NCI-H1092 treated with DMSO at 0.1 percent for 48 hours (cell line): ENCODE measurements at regions not wholly inside any gene's neighbourhood (a gene's known extent, or its start where the extent isn't known, plus 50 kb on each side); places are given as distances from the start of the nearest gene placed in this dataset.

Source experiments
- DNase-seq: peaks from one replicate; lab custom pipeline; 2025; lab: John Stamatoyannopoulos, UW

DNA sequence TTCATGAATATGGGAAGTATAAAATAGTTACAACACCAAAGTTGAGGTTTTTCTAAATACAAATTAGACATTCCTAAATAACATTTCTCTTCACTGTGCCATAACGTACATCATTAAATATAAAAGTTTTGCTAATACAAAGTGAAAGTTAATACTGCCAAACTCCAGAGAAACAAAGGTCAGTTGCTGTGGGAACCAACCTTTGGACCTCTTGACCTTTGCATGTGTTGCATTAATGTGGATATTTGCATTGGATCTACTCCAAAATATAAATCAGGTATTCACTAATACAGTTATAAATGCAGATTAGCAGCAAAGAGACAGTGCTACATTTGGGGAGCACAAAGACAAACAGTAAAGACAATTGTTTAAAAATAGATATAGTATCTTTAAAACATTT, 366.0 kb upstream of the USP15 start:
- no peak for DNase-seq

- DNase-seq = no peak
These were observed 363.8 kb upstream of the USP15 start for GRCh38 chr12:61896436-61896835.

GRCh38 chr12:61902403-61902802, 357.8 kb upstream of the USP15 start:
- DNase-seq = no peak

DNA sequence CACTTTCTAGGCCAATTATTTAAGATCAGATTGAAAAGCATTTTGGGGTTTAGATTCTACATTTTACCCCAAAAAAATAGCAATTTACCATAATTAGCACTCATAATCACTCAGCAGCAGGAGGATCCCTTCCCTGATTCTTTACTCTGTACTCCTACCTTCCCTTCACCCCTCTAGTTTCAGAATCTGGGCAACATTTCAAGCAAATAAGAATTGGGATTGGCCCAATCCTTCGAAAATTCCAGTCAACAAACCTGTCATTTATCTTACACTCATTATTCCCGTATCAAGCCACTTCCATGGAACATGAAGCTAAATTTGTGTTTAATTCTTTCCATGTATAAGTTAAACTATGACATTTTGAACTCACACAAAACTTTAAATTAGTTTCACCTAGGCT, 349.1 kb upstream of the USP15 start:
- DNase-seq = no peak

GRCh38 chr12:61915420-61915819, 344.8 kb upstream of the USP15 start:
- no peak for DNase-seq

GRCh38 chr12:61916831-61917230, 343.4 kb upstream of the USP15 start:
- no peak for DNase-seq

- no peak for DNase-seq
These were observed 340.5 kb upstream of the USP15 start for GRCh38 chr12:61919686-61920085.

- no peak for DNase-seq
These were observed 340.0 kb upstream of the USP15 start for GRCh38 chr12:61920230-61920629.

DNA sequence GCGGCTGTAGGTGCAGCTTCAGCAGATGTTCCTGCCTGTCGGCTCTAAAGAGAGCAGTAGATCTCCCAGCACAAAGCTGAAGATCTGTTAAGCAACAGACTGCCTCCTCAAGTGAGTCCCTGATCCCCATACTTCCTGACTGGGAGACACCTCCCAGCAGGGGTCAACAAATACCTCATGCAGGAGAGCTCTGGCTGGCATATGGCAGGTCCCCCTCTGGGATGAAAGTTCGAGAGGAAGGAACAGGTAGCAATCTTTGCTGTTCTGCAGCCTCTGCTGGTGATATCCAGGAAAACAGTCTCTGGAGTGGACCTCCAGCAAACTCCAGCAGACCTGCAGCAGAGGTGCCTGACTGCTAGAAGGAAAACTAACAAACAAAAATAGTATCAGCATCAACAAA, 337.1 kb upstream of the USP15 start:
- no peak for DNase-seq

DNA sequence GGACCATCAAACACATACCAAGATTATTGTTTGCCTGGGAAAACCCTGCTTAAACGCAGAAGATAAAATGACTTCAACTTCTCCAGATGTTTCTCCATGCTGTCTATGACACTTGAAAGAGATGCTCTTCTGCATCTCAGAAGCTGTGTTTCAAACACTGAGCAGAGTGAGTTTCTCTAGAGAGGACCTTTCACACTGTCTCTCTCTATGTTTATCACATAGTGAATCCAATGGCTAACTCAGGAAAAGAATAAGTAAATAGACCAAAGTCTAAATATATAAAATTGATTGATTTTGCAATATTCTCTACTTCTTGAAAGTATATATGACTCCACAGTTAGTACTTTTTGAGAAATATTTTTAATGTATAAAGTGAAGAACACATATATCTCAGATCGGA, 325.6 kb upstream of the USP15 start:
- no peak for DNase-seq

DNA sequence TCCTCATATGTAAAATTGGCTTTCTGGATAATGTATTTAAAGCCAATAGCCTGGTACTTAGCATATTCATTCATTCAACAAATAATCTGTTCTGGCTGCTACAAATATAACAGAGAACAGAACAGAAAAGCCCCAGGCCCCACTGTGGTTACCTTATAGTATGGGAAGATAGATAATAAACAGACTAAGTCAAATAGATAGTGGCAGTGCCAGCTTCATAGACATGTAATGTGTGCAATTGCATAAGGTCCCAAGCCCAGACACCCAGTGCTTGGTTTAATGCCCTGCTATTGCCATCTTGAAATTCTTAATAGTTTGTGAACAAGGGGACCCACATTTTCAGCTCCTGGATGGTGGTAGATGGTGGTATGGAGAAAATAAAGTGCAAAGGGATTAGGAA, 320.2 kb upstream of the USP15 start:
- no peak for DNase-seq

DNA sequence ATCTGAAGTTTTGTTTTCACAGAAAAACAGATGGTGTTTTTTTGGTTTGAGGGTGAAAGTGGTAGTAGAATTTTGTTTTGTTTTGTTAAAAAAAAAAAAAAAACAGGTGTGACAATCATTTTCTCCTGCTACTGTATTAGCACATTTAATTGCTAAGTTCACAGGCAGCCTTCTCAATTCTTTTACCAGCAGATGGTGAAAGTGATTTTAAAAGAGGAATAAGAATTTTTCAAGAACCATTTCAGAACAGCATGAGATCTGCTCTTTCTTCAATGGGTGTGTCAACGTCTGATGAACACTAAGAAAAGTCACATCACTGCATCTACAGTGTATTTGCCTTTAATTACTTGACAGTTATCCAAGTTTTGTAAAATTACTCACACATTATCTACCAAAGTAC, 303.7 kb upstream of the USP15 start:
- no peak for DNase-seq

- no peak for DNase-seq
These were observed 285.7 kb upstream of the USP15 start for GRCh38 chr12:61974461-61974860.

DNA sequence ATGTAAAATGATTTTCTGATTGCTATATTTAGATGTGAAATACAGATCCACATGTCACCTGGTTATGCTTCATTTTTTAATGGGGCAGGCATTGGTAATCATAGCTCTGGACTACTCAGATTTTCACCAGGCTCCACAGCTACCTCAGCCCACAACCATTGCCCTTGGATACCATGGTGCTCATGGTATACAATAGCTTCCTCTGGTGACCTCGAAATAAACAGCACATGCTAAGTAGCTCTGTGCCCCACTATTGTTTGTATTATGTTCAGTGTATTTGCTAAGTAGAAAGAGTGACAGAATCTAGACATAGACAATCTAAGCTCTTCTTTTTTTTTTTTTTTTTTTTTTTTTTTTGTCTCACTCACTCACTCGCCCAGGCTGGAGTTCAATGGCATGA, 274.4 kb upstream of the USP15 start:
- no peak for DNase-seq

- no peak for DNase-seq
These were observed 273.0 kb upstream of the USP15 start for GRCh38 chr12:61987173-61987572.

- no peak for DNase-seq
These were observed 268.5 kb upstream of the USP15 start for GRCh38 chr12:61991661-61992060.

- DNase-seq = no peak
These were observed 266.4 kb upstream of the USP15 start for GRCh38 chr12:61993734-61994345.

DNA sequence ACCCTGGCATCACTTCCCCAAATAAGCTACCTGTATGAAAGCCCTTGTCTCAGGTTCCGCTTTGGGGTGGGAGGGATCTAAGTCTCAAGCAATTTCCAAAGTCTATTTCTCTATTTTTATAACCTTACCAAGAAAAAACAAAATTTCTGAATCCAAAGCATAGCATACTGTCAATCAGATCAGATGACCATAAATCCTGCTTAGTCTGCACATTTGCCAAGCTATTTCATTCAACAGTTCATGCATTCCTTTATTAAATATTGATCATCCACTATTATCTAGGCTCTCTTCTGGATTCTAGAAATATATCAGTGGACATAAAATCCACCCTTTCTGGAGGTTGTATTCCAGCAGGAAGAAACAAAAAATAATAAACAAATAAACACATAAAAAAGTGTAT, 263.5 kb upstream of the USP15 start:
- no peak for DNase-seq

DNA sequence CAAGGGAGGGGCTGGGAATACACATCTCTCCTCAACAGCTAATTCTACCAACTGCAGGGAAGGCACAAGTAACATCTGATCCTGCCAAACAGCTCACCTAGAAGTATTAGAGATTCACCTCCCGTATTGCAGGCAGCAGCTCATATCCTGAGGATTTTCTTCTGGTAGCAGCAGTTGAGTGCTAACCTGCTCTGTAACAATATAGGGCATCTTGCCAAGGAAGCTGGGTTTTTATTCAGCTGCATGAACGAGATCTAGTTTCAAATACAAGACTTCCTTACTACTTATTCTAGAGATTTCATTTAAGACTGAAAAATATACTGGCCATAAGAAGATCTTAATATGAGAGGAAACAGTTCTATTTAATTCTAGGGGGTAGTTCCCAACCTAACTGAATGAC, 261.4 kb upstream of the USP15 start:
- no peak for DNase-seq

GRCh38 chr12:61999311-61999710, 260.9 kb upstream of the USP15 start:
- no peak for DNase-seq

DNA sequence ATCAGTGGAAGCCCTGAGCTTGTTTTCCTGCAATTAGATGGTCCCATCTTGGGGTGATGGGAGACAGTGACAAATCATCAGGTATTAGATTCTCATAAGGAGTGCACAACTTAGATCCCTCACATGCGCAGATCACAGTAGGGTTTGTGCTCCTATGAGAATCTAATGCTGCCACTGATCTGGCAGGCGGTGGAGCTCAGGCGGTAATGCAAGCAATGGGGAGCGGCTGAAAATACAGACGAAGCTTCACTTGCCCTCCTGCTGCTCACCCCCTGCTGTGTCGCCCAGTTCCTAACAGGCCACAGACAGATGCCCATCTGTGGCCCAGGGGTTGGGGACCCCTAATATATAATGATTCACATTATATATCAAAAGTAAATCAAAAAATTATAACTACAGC, 258.8 kb upstream of the USP15 start:
- no peak for DNase-seq

- DNase-seq = no peak
These were observed 257.0 kb upstream of the USP15 start for GRCh38 chr12:62003226-62003625.

- DNase-seq = no peak
These were observed 256.5 kb upstream of the USP15 start for GRCh38 chr12:62003701-62004100.

- DNase-seq = no peak
These were observed 254.6 kb upstream of the USP15 start for GRCh38 chr12:62005615-62006014.
